Middle frontal gyrus (tissue), 1 donor: ENCODE measurements at regions not wholly inside any gene's neighbourhood (a gene's known extent, or its start where the extent isn't known, plus 50 kb on each side); places are given as distances from the start of the nearest gene placed in this dataset.
"Not testable (repeated sequence)": the region's sequence is repeated elsewhere in the genome, so short reads cannot be mapped to it uniquely, and the experiment has no call there.

Source experiments
- DNase-seq: peaks from one replicate; pipeline ENCODE4 v3.0.0-alpha.2; 2015; ENCODE audit warnings: low spot score; ENCODE audit errors: extremely low spot score

GRCh38 chr1:69076631-69077030 lies 491.1 kb upstream of the LRRC7 start:
- DNase-seq: no peak

- no peak for DNase-seq
Observed at GRCh38 chr1:69077198-69077597, 490.5 kb upstream of the LRRC7 start.

- DNase-seq: no peak
Observed at GRCh38 chr1:69077633-69078032, 490.1 kb upstream of the LRRC7 start.

GRCh38 chr1:69081668-69082067 lies 486.1 kb upstream of the LRRC7 start:
- no peak for DNase-seq

- DNase-seq: no peak
Observed at GRCh38 chr1:69082312-69082711, 485.4 kb upstream of the LRRC7 start.

GRCh38 chr1:69086148-69086547 lies 481.6 kb upstream of the LRRC7 start:
- no peak for DNase-seq

- no peak for DNase-seq
Observed at GRCh38 chr1:69088571-69088970, 479.2 kb upstream of the LRRC7 start.

- no peak for DNase-seq
Observed at GRCh38 chr1:69090170-69090569, 477.6 kb upstream of the LRRC7 start.

GRCh38 chr1:69090752-69091151 lies 477.0 kb upstream of the LRRC7 start:
- no peak for DNase-seq

- not testable (repeated sequence) for DNase-seq
Observed at GRCh38 chr1:69102058-69102457, 465.7 kb upstream of the LRRC7 start.

GRCh38 chr1:69103213-69103612 lies 464.5 kb upstream of the LRRC7 start:
- DNase-seq: no peak

- no peak for DNase-seq
Observed at GRCh38 chr1:69103705-69104385, 463.9 kb upstream of the LRRC7 start.

GRCh38 chr1:69104894-69105293 lies 462.8 kb upstream of the LRRC7 start:
- no peak for DNase-seq

- DNase-seq: no peak
Observed at GRCh38 chr1:69109277-69109676, 458.4 kb upstream of the LRRC7 start.

GRCh38 chr1:69110851-69111250 lies 456.9 kb upstream of the LRRC7 start:
- no peak for DNase-seq

GRCh38 chr1:69120126-69120741 lies 447.5 kb upstream of the LRRC7 start:
- DNase-seq: not testable (repeated sequence)

- no peak for DNase-seq
Observed at GRCh38 chr1:69120817-69121216, 446.9 kb upstream of the LRRC7 start.

GRCh38 chr1:69121723-69122122 lies 446.0 kb upstream of the LRRC7 start:
- DNase-seq: no peak

GRCh38 chr1:69122373-69122772 lies 445.3 kb upstream of the LRRC7 start:
- DNase-seq: no peak

GRCh38 chr1:69123486-69123885 lies 444.2 kb upstream of the LRRC7 start:
- no peak for DNase-seq

GRCh38 chr1:69126796-69127195 lies 440.9 kb upstream of the LRRC7 start:
- no peak for DNase-seq

- no peak for DNase-seq
Observed at GRCh38 chr1:69128204-69128603, 439.5 kb upstream of the LRRC7 start.

GRCh38 chr1:69129538-69129937 lies 438.2 kb upstream of the LRRC7 start:
- no peak for DNase-seq
